ENCODE measurements at regions not wholly inside any gene's neighbourhood (a gene's known extent, or its start where the extent isn't known, plus 50 kb on each side); places are given as distances from the start of the nearest gene placed in this dataset.

GRCh38 chr12:62106547-62107185, 153.5 kb upstream of the USP15 start:
- Histone ChIP-seq H3K79me2 (ENCODE audit: insufficient read depth) (no peaks in the 10 kb centered on the region), H3K36me3 (ENCODE audit: low read depth) (no peaks in the 10 kb centered on the region), H3K4me1 (ENCODE audit: insufficient read depth) (no peaks in the 10 kb centered on the region), H3K9me2 (ENCODE audit: insufficient read depth) (no peaks in the 10 kb centered on the region), H4K20me1 (ENCODE audit: insufficient read depth) (no peaks in the 10 kb centered on the region), H3K4me2 (ENCODE audit: unreplicated experiment) (no peak overlapping the region), H3K27ac (no peak overlapping the region), H3K9me3 (ENCODE audit: low read depth) (no peaks in the 10 kb centered on the region), H3K4me3 (no peak overlapping the region), H3F3A (ENCODE audit: insufficient read depth) (no peaks in the 10 kb centered on the region), H3K27me3 (replicated peaks; ENCODE audit: insufficient read depth) (no peaks in the 10 kb centered on the region), H3K9ac (no peak overlapping the region), H2AFZ (no peak overlapping the region)
- no peak for TF ChIP-seq EZH2 (IDR thresholded peaks at IDR 0.05; ENCODE audit: insufficient read depth, poor library complexity, severe bottlenecking)
- no peak for TF ChIP-seq EZH2phosphoT487 (IDR thresholded peaks at IDR 0.05; ENCODE audit: insufficient read depth, low read depth)
- in situ Hi-C loops (cut with MboI): no loop called here
- DNase-seq: no peak
- 35 to 39% methylated on average over 8 of the region's 8 CpGs for WGBS, 2 experiments (ENCODE audit: low coverage in 1 of 2, low lambda C conversion rate in 2 of 2, missing lambda C conversion rate in 2 of 2)

- no peaks in the 10 kb centered on the region; the same call in 1 of the 2 replicates for H3K27me3 ChIP-seq (replicated peaks; ENCODE audit: insufficient read depth)
- H2AFZ ChIP-seq: no peak overlapping the region
- no peaks in the 10 kb centered on the region for H3F3A ChIP-seq (ENCODE audit: insufficient read depth)
- no peak for DNase-seq
- H3K79me2 ChIP-seq (ENCODE audit: insufficient read depth): no peaks in the 10 kb centered on the region
- no peaks in the 10 kb centered on the region for H3K9me2 ChIP-seq (ENCODE audit: insufficient read depth)
- no peak overlapping the region for H3K4me3 ChIP-seq
- no peaks in the 10 kb centered on the region for H3K9me3 ChIP-seq (ENCODE audit: low read depth)
- TF ChIP-seq EZH2 (IDR thresholded peaks at IDR 0.05; ENCODE audit: insufficient read depth, poor library complexity, severe bottlenecking): no peak
- TF ChIP-seq EZH2phosphoT487 (IDR thresholded peaks at IDR 0.05; ENCODE audit: insufficient read depth, low read depth): no peak
- no peaks in the 10 kb centered on the region for H3K4me1 ChIP-seq (ENCODE audit: insufficient read depth)
- no peaks in the 10 kb centered on the region for H3K36me3 ChIP-seq (ENCODE audit: low read depth)
- H4K20me1 ChIP-seq (ENCODE audit: insufficient read depth): no peaks in the 10 kb centered on the region
- H3K9ac ChIP-seq: no peak overlapping the region
- H3K4me2 ChIP-seq (ENCODE audit: unreplicated experiment): no peak overlapping the region
- in situ Hi-C loops (cut with MboI): no loop called here
- H3K27ac ChIP-seq: no peak overlapping the region
- 60 to 69% methylated on average over 10 of the region's 10 CpGs for WGBS, 2 experiments (ENCODE audit: low coverage in 1 of 2, low lambda C conversion rate in 2 of 2, missing lambda C conversion rate in 2 of 2)
These were observed 146.7 kb upstream of the USP15 start for GRCh38 chr12:62113366-62114011.

GRCh38 chr12:62116986-62117385, 143.2 kb upstream of the USP15 start:
- no peaks in the 10 kb centered on the region for H3F3A ChIP-seq (ENCODE audit: insufficient read depth)
- no peak overlapping the region for H3K4me2 ChIP-seq (ENCODE audit: unreplicated experiment)
- TF ChIP-seq EZH2 (IDR thresholded peaks at IDR 0.05; ENCODE audit: insufficient read depth, poor library complexity, severe bottlenecking): no peak
- TF ChIP-seq EZH2phosphoT487 (IDR thresholded peaks at IDR 0.05; ENCODE audit: insufficient read depth, low read depth): no peak
- no peak for DNase-seq
- no peak overlapping the region for H2AFZ ChIP-seq
- no peaks in the 10 kb centered on the region; the same call in 1 of the 2 replicates for H3K27me3 ChIP-seq (replicated peaks; ENCODE audit: insufficient read depth)
- H4K20me1 ChIP-seq (ENCODE audit: insufficient read depth): no peaks in the 10 kb centered on the region
- H3K36me3 ChIP-seq (ENCODE audit: low read depth): no peaks in the 10 kb centered on the region
- no peaks in the 10 kb centered on the region for H3K79me2 ChIP-seq (ENCODE audit: insufficient read depth)
- no peaks in the 10 kb centered on the region for H3K9me3 ChIP-seq (ENCODE audit: low read depth)
- no peak overlapping the region for H3K27ac ChIP-seq
- H3K9me2 ChIP-seq (ENCODE audit: insufficient read depth): no peaks in the 10 kb centered on the region
- no peak overlapping the region for H3K9ac ChIP-seq
- in situ Hi-C loops (cut with MboI): no loop called here
- H3K4me1 ChIP-seq (ENCODE audit: insufficient read depth): no peaks in the 10 kb centered on the region
- 6 to 11% methylated on average over 2 of the region's 2 CpGs for WGBS, 2 experiments (ENCODE audit: low coverage in 1 of 2, low lambda C conversion rate in 2 of 2, missing lambda C conversion rate in 2 of 2)
- H3K4me3 ChIP-seq: no peak overlapping the region

- H3K4me3 ChIP-seq: no peak overlapping the region
- 26% methylated on average over 4 of the region's 4 CpGs for WGBS, 2 experiments (ENCODE audit: low coverage in 1 of 2, low lambda C conversion rate in 2 of 2, missing lambda C conversion rate in 2 of 2)
- H4K20me1 ChIP-seq (ENCODE audit: insufficient read depth): no peaks in the 10 kb centered on the region
- TF ChIP-seq EZH2 (IDR thresholded peaks at IDR 0.05; ENCODE audit: insufficient read depth, poor library complexity, severe bottlenecking) (no peak), EZH2phosphoT487 (IDR thresholded peaks at IDR 0.05; ENCODE audit: insufficient read depth, low read depth) (no peak)
- H3K79me2 ChIP-seq (ENCODE audit: insufficient read depth): no peaks in the 10 kb centered on the region
- in situ Hi-C loops (cut with MboI): no loop called here
- H3K4me2 ChIP-seq (ENCODE audit: unreplicated experiment): no peak overlapping the region
- no peaks in the 10 kb centered on the region for H3K9me2 ChIP-seq (ENCODE audit: insufficient read depth)
- H3K27me3 ChIP-seq (replicated peaks; ENCODE audit: insufficient read depth): no peaks in the 10 kb centered on the region
- H3F3A ChIP-seq (ENCODE audit: insufficient read depth): no peaks in the 10 kb centered on the region
- H3K27ac ChIP-seq: no peak overlapping the region
- DNase-seq: peak; percentile 75
- H2AFZ ChIP-seq: no peak overlapping the region
- no peaks in the 10 kb centered on the region; the same call in 1 of the 2 replicates for H3K4me1 ChIP-seq (ENCODE audit: insufficient read depth)
- no peaks in the 10 kb centered on the region for H3K9me3 ChIP-seq (ENCODE audit: low read depth)
- H3K36me3 ChIP-seq (ENCODE audit: low read depth): no peaks in the 10 kb centered on the region
- H3K9ac ChIP-seq: no peak overlapping the region
These were observed 136.4 kb upstream of the USP15 start for GRCh38 chr12:62123721-62124203.
